Mammary epithelial cell (primary cell): ENCODE measurements at regions not wholly inside any gene's neighbourhood (a gene's known extent, or its start where the extent isn't known, plus 50 kb on each side); places are given as distances from the start of the nearest gene placed in this dataset.

Experiments used
- CTCF ChIP-seq, 2 donors: IDR thresholded peaks in 1 of 2; conservative IDR thresholded peaks in 1 of 2; 2 replicates each; pipeline ENCODE4 v1.5.1; 2011 to 2012; ENCODE audit warnings: inconsistent platforms in 2 of 2, low read length in 2 of 2, mild to moderate bottlenecking in 2 of 2, control low read depth in 1 of 2, low read depth in 1 of 2; ENCODE audit not compliant: insufficient read depth in 1 of 2; ENCODE audit errors: extremely low read depth in 1 of 2
- EZH2 ChIP-seq: IDR thresholded peaks from 2 replicates; pipeline ENCODE4 v1.6.1; 2012; ENCODE audit warnings: low read length, inconsistent platforms, borderline replicate concordance

DNA sequence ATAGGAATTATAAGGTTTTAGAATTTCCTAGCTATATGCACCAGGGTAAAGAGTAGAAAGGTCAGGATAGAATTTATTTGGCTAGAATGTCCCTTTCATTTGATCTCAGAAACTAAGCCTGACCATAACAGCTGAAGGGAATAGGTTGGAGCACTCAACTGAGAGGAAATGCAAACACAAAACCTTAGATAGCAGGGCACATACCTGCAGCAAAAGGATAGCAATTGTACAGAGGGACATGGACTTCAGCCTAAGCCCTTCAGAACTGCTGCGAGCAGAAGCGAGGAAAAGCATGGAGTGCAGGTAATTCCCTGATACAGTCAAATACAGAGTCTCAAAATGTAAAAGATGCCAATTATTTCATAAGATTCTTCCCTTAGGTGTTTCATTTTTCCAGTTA lies 211.0 kb upstream of the DDI1 start:
- TF ChIP-seq CTCF (conservative IDR thresholded peaks at IDR 0.05 in 1 of 2, IDR thresholded peaks at IDR 0.05 in 1 of 2; ENCODE audit: extremely low read depth in 1 of 2, insufficient read depth in 1 of 2, low read depth in 1 of 2, low read length in 2 of 2) = no peak
- no peak for TF ChIP-seq EZH2
